ENCODE measurements at regions not wholly inside any gene's neighbourhood (a gene's known extent, or its start where the extent isn't known, plus 50 kb on each side); places are given as distances from the start of the nearest gene placed in this dataset.

GRCh38 chr1:5810553-5811270, 181.5 kb downstream of the NPHP4 start:
- Histone ChIP-seq H3K36me3 (ENCODE audit: insufficient read depth, low read length) (no peaks in the 10 kb centered on the region), H2AFZ (ENCODE audit: low read depth, low read length) (no peak overlapping the region), H3K9me2 (ENCODE audit: insufficient read depth, low read length) (no peaks in the 10 kb centered on the region), H4K20me1 (ENCODE audit: insufficient read depth) (no peaks in the 10 kb centered on the region), H3K4me3 (ENCODE audit: low read length) (no peak overlapping the region), H3F3A (ENCODE audit: insufficient read depth, low read length, poor library complexity, severe bottlenecking) (no peaks in the 10 kb centered on the region), H3K27me3 (ENCODE audit: insufficient read depth, low read depth, low read length) (no peaks in the 10 kb centered on the region), H3K4me2 (ENCODE audit: low read length) (no peak overlapping the region), H3K27ac (ENCODE audit: low read length) (no peak overlapping the region), H3K9ac (ENCODE audit: low read length) (no peak overlapping the region), H3K79me2 (replicated peaks; ENCODE audit: insufficient read depth, low read length) (no peaks in the 10 kb centered on the region), H3K9me3 (ENCODE audit: low read length) (no peaks in the 10 kb centered on the region)
- TF ChIP-seq EZH2 (IDR thresholded peaks at IDR 0.05; ENCODE audit: borderline replicate concordance, insufficient read depth, low read length, poor library complexity, severe bottlenecking) (no peak), POLR2AphosphoS5 (IDR thresholded peaks at IDR 0.05) (no peak), RAD21 (conservative IDR thresholded peaks at IDR 0.05) (no peak), SMC3 (conservative IDR thresholded peaks at IDR 0.05; ENCODE audit: poor library complexity) (no peak), EP300 (conservative IDR thresholded peaks at IDR 0.05; ENCODE audit: poor library complexity, severe bottlenecking) (no peak), REST (IDR thresholded peaks at IDR 0.05; ENCODE audit: borderline replicate concordance) (no peak), MXI1 (conservative IDR thresholded peaks at IDR 0.05; ENCODE audit: poor library complexity, severe bottlenecking) (no peak), TAF1 (IDR thresholded peaks at IDR 0.05; ENCODE audit: low read depth) (no peak)
- TF ChIP-seq, protein P1, sequence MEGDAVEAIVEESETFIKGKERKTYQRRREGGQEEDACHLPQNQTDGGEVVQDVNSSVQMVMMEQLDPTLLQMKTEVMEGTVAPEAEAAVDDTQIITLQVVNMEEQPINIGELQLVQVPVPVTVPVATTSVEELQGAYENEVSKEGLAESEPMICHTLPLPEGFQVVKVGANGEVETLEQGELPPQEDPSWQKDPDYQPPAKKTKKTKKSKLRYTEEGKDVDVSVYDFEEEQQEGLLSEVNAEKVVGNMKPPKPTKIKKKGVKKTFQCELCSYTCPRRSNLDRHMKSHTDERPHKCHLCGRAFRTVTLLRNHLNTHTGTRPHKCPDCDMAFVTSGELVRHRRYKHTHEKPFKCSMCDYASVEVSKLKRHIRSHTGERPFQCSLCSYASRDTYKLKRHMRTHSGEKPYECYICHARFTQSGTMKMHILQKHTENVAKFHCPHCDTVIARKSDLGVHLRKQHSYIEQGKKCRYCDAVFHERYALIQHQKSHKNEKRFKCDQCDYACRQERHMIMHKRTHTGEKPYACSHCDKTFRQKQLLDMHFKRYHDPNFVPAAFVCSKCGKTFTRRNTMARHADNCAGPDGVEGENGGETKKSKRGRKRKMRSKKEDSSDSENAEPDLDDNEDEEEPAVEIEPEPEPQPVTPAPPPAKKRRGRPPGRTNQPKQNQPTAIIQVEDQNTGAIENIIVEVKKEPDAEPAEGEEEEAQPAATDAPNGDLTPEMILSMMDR (IDR thresholded peaks at IDR 0.05; ENCODE audit: poor library complexity, severe bottlenecking), result no peak

DNA sequence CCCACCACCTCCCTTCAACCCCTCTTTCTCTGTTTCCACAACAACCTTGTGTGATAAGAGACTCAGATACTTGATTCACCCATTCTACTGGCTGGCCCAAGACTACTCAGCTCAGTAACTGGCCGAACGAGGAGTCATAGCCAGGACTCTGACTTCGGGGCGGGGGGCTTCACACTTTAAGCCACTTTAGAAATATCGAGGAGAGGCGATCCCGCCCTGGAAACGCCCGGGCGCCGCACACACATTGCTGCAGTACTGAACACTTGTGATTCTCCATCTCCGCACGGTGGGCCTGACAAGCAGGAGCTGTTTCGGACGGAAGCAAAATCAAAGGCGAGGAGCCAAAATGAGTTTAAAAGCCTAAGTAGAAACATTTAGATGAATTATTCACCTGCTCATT, 182.1 kb downstream of the NPHP4 start:
- no peaks in the 10 kb centered on the region for H3K9me2 ChIP-seq (ENCODE audit: insufficient read depth, low read length)
- no peak overlapping the region for H3K4me3 ChIP-seq (ENCODE audit: low read length)
- TF ChIP-seq SMC3 (conservative IDR thresholded peaks at IDR 0.05; ENCODE audit: poor library complexity) (no peak), TAF1 (IDR thresholded peaks at IDR 0.05; ENCODE audit: low read depth) (no peak), MXI1 (conservative IDR thresholded peaks at IDR 0.05; ENCODE audit: poor library complexity, severe bottlenecking) (no peak), EZH2 (IDR thresholded peaks at IDR 0.05; ENCODE audit: borderline replicate concordance, insufficient read depth, low read length, poor library complexity, severe bottlenecking) (no peak), RAD21 (conservative IDR thresholded peaks at IDR 0.05) (no peak), EP300 (conservative IDR thresholded peaks at IDR 0.05; ENCODE audit: poor library complexity, severe bottlenecking) (no peak), REST (IDR thresholded peaks at IDR 0.05; ENCODE audit: borderline replicate concordance) (no peak), POLR2AphosphoS5 (IDR thresholded peaks at IDR 0.05) (no peak)
- TF ChIP-seq, protein P1 (IDR thresholded peaks at IDR 0.05; ENCODE audit: poor library complexity, severe bottlenecking), result no peak
- no peak overlapping the region for H3K4me2 ChIP-seq (ENCODE audit: low read length)
- H4K20me1 ChIP-seq (ENCODE audit: insufficient read depth), result no peaks in the 10 kb centered on the region
- H3K79me2 ChIP-seq (replicated peaks; ENCODE audit: insufficient read depth, low read length), result no peaks in the 10 kb centered on the region
- no peaks in the 10 kb centered on the region for H3K36me3 ChIP-seq (ENCODE audit: insufficient read depth, low read length)
- no peaks in the 10 kb centered on the region for H3K9me3 ChIP-seq (ENCODE audit: low read length)
- H3K27ac ChIP-seq (ENCODE audit: low read length), result no peak overlapping the region
- no peak overlapping the region for H2AFZ ChIP-seq (ENCODE audit: low read depth, low read length)
- H3K27me3 ChIP-seq (ENCODE audit: insufficient read depth, low read depth, low read length), result no peaks in the 10 kb centered on the region
- H3F3A ChIP-seq (ENCODE audit: insufficient read depth, low read length, poor library complexity, severe bottlenecking), result no peaks in the 10 kb centered on the region
- H3K9ac ChIP-seq (ENCODE audit: low read length), result no peak overlapping the region
